Breast epithelium (tissue), 4 donors: ENCODE measurements at regions not wholly inside any gene's neighbourhood (a gene's known extent, or its start where the extent isn't known, plus 50 kb on each side); places are given as distances from the start of the nearest gene placed in this dataset.
"Not testable (repeated sequence)": the region's sequence is repeated elsewhere in the genome, so short reads cannot be mapped to it uniquely, and the experiment has no call there.

Experiments
- DNase-seq, 2 donors: peaks; one replicate each; pipeline ENCODE4 v3.0.0-alpha.2; 2019; ENCODE audit warnings: low spot score in 2 of 2
- H3K27ac ChIP-seq, 2 donors: fragments of 200-600 bp; sonication (generic) in 1 of 2; one replicate each; pipeline ENCODE4 v1.5.1; 2016 to 2019; ENCODE audit warnings: mild to moderate bottlenecking in 1 of 2
- H3K27me3 ChIP-seq, 2 donors: fragments of 200-600 bp; sonication (generic) in 1 of 2; one replicate each; pipeline versions ENCODE4 v1.5.1 to v1.6.0; 2017 to 2019; ENCODE audit warnings: control low read depth in 1 of 2, mild to moderate bottlenecking in 1 of 2
- H3K36me3 ChIP-seq: fragments of 200-600 bp; one replicate; pipeline ENCODE4 v1.5.1; 2019
- H3K4me1 ChIP-seq, 2 donors: fragments of 200-600 bp; sonication (generic); one replicate each; pipeline ENCODE4 v1.5.1; 2016 to 2019; ENCODE audit warnings: control low read depth in 1 of 2
- H3K4me3 ChIP-seq, 3 donors: fragments of 200-600 bp; sonication (generic); 1 replicate in 2 of 3; 2 replicates in 1 of 3; pipeline ENCODE4 v1.5.1; 2016 to 2019; ENCODE audit warnings: mild to moderate bottlenecking in 3 of 3, moderate library complexity in 2 of 3
- H3K9me3 ChIP-seq, 2 donors: fragments of 200-600 bp; sonication (generic) in 1 of 2; one replicate each; pipeline ENCODE4 v1.5.1; 2016 to 2019; ENCODE audit warnings: control low read depth in 1 of 2
- CTCF ChIP-seq, 3 donors: fragments of 450-650 bp; IDR thresholded peaks; one replicate each; pipeline ENCODE4 v1.5.1; 2016 to 2017; ENCODE audit warnings: antibody characterized with exemption in 3 of 3, mild to moderate bottlenecking in 3 of 3, moderate library complexity in 3 of 3
- intact Hi-C: fragments of 100-400 bp; cut with DNase I; formaldehyde crosslinking; loops from one replicate; pipeline ENCODE4 v1.15.1; 2023; ENCODE audit warnings: low total_unique reads

- H3K27ac ChIP-seq, H3K27me3 ChIP-seq, H3K9me3 ChIP-seq, H3K4me1 ChIP-seq, H3K36me3 ChIP-seq, intact Hi-C loops, H3K4me3 ChIP-seq, DNase-seq: not testable (repeated sequence)
- TF ChIP-seq CTCF (IDR thresholded peaks at IDR 0.05), result peak in 2 of 3 donors; percentile 23 to 24
Measured at GRCh38 chr7:6938284-6938683, 112.2 kb upstream of the CCZ1B start.

GRCh38 chr7:6939126-6939525 lies 113.1 kb upstream of the CCZ1B start:
- H3K27ac ChIP-seq, H3K4me3 ChIP-seq, H3K9me3 ChIP-seq, DNase-seq, H3K4me1 ChIP-seq, H3K27me3 ChIP-seq, H3K36me3 ChIP-seq, intact Hi-C loops: not testable (repeated sequence)

- H3K9me3 ChIP-seq, H3K36me3 ChIP-seq, H3K27me3 ChIP-seq, H3K27ac ChIP-seq, intact Hi-C loops, H3K4me3 ChIP-seq, DNase-seq, H3K4me1 ChIP-seq: not testable (repeated sequence)
Measured at GRCh38 chr7:6939896-6940295, 113.8 kb upstream of the CCZ1B start.

GRCh38 chr7:6946873-6947272 lies 120.8 kb upstream of the CCZ1B start:
- H3K27ac ChIP-seq, H3K9me3 ChIP-seq, intact Hi-C loops, H3K4me1 ChIP-seq, DNase-seq, H3K27me3 ChIP-seq, H3K4me3 ChIP-seq, H3K36me3 ChIP-seq: not testable (repeated sequence)

GRCh38 chr7:6950231-6950630 lies 124.2 kb upstream of the CCZ1B start:
- intact Hi-C loops, result loop anchor here (10.0 kb wide), 1 partner anchor 1215 kb away; no protein-coding TSS in a partner anchor
- not testable (repeated sequence) for H3K36me3 ChIP-seq, H3K4me1 ChIP-seq, H3K9me3 ChIP-seq, DNase-seq, H3K4me3 ChIP-seq, H3K27me3 ChIP-seq, H3K27ac ChIP-seq

GRCh38 chr7:6951553-6951952 lies 125.5 kb upstream of the CCZ1B start:
- intact Hi-C loops, result loop anchor here (10.0 kb wide), 1 partner anchor 1213 kb away; no protein-coding TSS in a partner anchor

GRCh38 chr7:6953138-6953797 lies 127.2 kb upstream of the CCZ1B start:
- H3K36me3 ChIP-seq, result not testable (repeated sequence)
- intact Hi-C loops, result loop anchor here (10.0 kb wide), 1 partner anchor 1212 kb away; no protein-coding TSS in a partner anchor

More at GRCh38 chr7:6951553-6951952, 125.5 kb upstream of the CCZ1B start:
- H3K4me3 ChIP-seq, H3K36me3 ChIP-seq, H3K9me3 ChIP-seq, DNase-seq, H3K4me1 ChIP-seq, H3K27me3 ChIP-seq, H3K27ac ChIP-seq: not testable (repeated sequence)

GRCh38 chr7:6953798-6954181 lies 127.7 kb upstream of the CCZ1B start:
- H3K4me3 ChIP-seq, result peak overlapping the region in 2 of 3 donors; percentile 9 to 37
- H3K9me3 ChIP-seq, H3K36me3 ChIP-seq, H3K27me3 ChIP-seq, H3K4me1 ChIP-seq: not testable (repeated sequence)
- H3K27ac ChIP-seq, result peak overlapping the region; percentile 22 to 45
- intact Hi-C loops, result loop anchor here (10.0 kb wide), 1 partner anchor 1211 kb away; no protein-coding TSS in a partner anchor
- DNase-seq, result peak in 1 of 2 donors; percentile 64

More at GRCh38 chr7:6953138-6953797, 127.2 kb upstream of the CCZ1B start:
- not testable (repeated sequence) for H3K27me3 ChIP-seq, DNase-seq, H3K9me3 ChIP-seq, H3K4me1 ChIP-seq
- peak overlapping the region; percentile 22 to 45 for H3K27ac ChIP-seq
- TF ChIP-seq CTCF (IDR thresholded peaks at IDR 0.05), result peak in 2 of 3 donors; percentile 24 to 35
- peak overlapping the region in 2 of 3 donors; percentile 9 to 37 for H3K4me3 ChIP-seq

- not testable (repeated sequence) for H3K4me3 ChIP-seq, DNase-seq, H3K27me3 ChIP-seq, H3K36me3 ChIP-seq, H3K27ac ChIP-seq, H3K9me3 ChIP-seq, H3K4me1 ChIP-seq
- intact Hi-C loops, result loop anchor here (10.0 kb wide), 1 partner anchor 1209 kb away; no protein-coding TSS in a partner anchor
Measured at GRCh38 chr7:6955385-6955784, 129.3 kb upstream of the CCZ1B start.

- H3K36me3 ChIP-seq, H3K4me3 ChIP-seq, H3K27ac ChIP-seq, H3K4me1 ChIP-seq, H3K9me3 ChIP-seq, DNase-seq, H3K27me3 ChIP-seq: not testable (repeated sequence)
- intact Hi-C loops, result loop anchor here (10.0 kb wide), 1 partner anchor 1209 kb away; no protein-coding TSS in a partner anchor
Measured at GRCh38 chr7:6955990-6956566, 130.0 kb upstream of the CCZ1B start.

- not testable (repeated sequence) for DNase-seq, H3K9me3 ChIP-seq, H3K4me1 ChIP-seq, H3K4me3 ChIP-seq, H3K36me3 ChIP-seq, H3K27ac ChIP-seq, H3K27me3 ChIP-seq
- intact Hi-C loops, result loop anchor here (10.0 kb wide), 1 partner anchor 1206 kb away; no protein-coding TSS in a partner anchor
Measured at GRCh38 chr7:6958371-6958770, 132.3 kb upstream of the CCZ1B start.
